Effector CD8-positive, alpha-beta T cell (primary cell): ENCODE measurements at regions not wholly inside any gene's neighbourhood (a gene's known extent, or its start where the extent isn't known, plus 50 kb on each side); places are given as distances from the start of the nearest gene placed in this dataset.
"Not testable (repeated sequence)": the region's sequence is repeated elsewhere in the genome, so short reads cannot be mapped to it uniquely, and the experiment has no call there.

ENCODE experiments used
- DNase-seq: peaks from one replicate; lab custom pipeline; 2025; lab: John Stamatoyannopoulos, UW

- no peak for DNase-seq
Observed at GRCh38 chr4:66555301-66555700, 885.0 kb upstream of the EPHA5 start.

GRCh38 chr4:66554826-66555225 lies 884.5 kb upstream of the EPHA5 start:
- no peak for DNase-seq

- not testable (repeated sequence) for DNase-seq
Observed at GRCh38 chr4:66545301-66545700, 875.0 kb upstream of the EPHA5 start.

- no peak for DNase-seq
Observed at GRCh38 chr4:66544281-66544680, 874.0 kb upstream of the EPHA5 start.

- no peak for DNase-seq
Observed at GRCh38 chr4:66539745-66540144, 869.5 kb upstream of the EPHA5 start.

- DNase-seq = no peak
Observed at GRCh38 chr4:66524781-66525180, 854.5 kb upstream of the EPHA5 start.

GRCh38 chr4:66522244-66522643 lies 852.0 kb upstream of the EPHA5 start:
- no peak for DNase-seq

GRCh38 chr4:66516940-66517339 lies 846.7 kb upstream of the EPHA5 start:
- no peak for DNase-seq

GRCh38 chr4:66506985-66507384 lies 836.7 kb upstream of the EPHA5 start:
- DNase-seq = no peak

- no peak for DNase-seq
Observed at GRCh38 chr4:66501997-66502396, 831.7 kb upstream of the EPHA5 start.

GRCh38 chr4:66490729-66491128 lies 820.4 kb upstream of the EPHA5 start:
- no peak for DNase-seq

- DNase-seq = no peak
Observed at GRCh38 chr4:66489783-66490452, 819.6 kb upstream of the EPHA5 start.

GRCh38 chr4:66489370-66489769 lies 819.1 kb upstream of the EPHA5 start:
- DNase-seq = no peak

GRCh38 chr4:66486068-66486467 lies 815.8 kb upstream of the EPHA5 start:
- DNase-seq = no peak

- no peak for DNase-seq
Observed at GRCh38 chr4:66482186-66482585, 811.9 kb upstream of the EPHA5 start.

GRCh38 chr4:66475596-66475995 lies 805.3 kb upstream of the EPHA5 start:
- no peak for DNase-seq

- no peak for DNase-seq
Observed at GRCh38 chr4:66465111-66465510, 794.8 kb upstream of the EPHA5 start.

- not testable (repeated sequence) for DNase-seq
Observed at GRCh38 chr4:66462890-66463289, 792.6 kb upstream of the EPHA5 start.

- DNase-seq = no peak
Observed at GRCh38 chr4:66451741-66452140, 781.5 kb upstream of the EPHA5 start.

- DNase-seq = no peak
Observed at GRCh38 chr4:66443008-66443407, 772.7 kb upstream of the EPHA5 start.

- no peak for DNase-seq
Observed at GRCh38 chr4:66439508-66439907, 769.2 kb upstream of the EPHA5 start.

GRCh38 chr4:66433706-66434105 lies 763.4 kb upstream of the EPHA5 start:
- DNase-seq = no peak

GRCh38 chr4:66430856-66431255 lies 760.6 kb upstream of the EPHA5 start:
- DNase-seq = no peak

GRCh38 chr4:66429276-66429675 lies 759.0 kb upstream of the EPHA5 start:
- no peak for DNase-seq
